Type B pancreatic cell (in vitro differentiated cells): ENCODE measurements at regions not wholly inside any gene's neighbourhood (a gene's known extent, or its start where the extent isn't known, plus 50 kb on each side); places are given as distances from the start of the nearest gene placed in this dataset.
"Not testable (repeated sequence)": the region's sequence is repeated elsewhere in the genome, so short reads cannot be mapped to it uniquely, and the experiment has no call there.

Experiments
- DNase-seq: peaks from one replicate; pipeline ENCODE4 v3.0.0; 2021; ENCODE audit warnings: mixed read lengths; ENCODE audit not compliant: unreplicated experiment; ENCODE audit errors: extremely low spot score
- H3K27ac Mint-ChIP-seq: 2 replicates; pipeline ENCODE4 v1.8.0; 2021; ENCODE audit warnings: mild to moderate bottlenecking, mixed read lengths
- H3K27me3 Mint-ChIP-seq: 2 replicates; pipeline ENCODE4 v1.8.0; 2021; ENCODE audit warnings: mixed read lengths
- H3K36me3 Mint-ChIP-seq: 2 replicates; pipeline ENCODE4 v1.8.0; 2021; ENCODE audit warnings: mixed read lengths
- H3K4me1 Mint-ChIP-seq: one replicate; pipeline ENCODE4 v1.8.0; 2021; ENCODE audit warnings: mixed read lengths; ENCODE audit not compliant: unreplicated experiment
- H3K4me3 Mint-ChIP-seq: 2 replicates; pipeline ENCODE4 v1.8.0; 2021; ENCODE audit warnings: mild to moderate bottlenecking, mixed read lengths
- H3K9me3 Mint-ChIP-seq: 2 replicates; pipeline ENCODE4 v1.8.0; 2021; ENCODE audit warnings: mixed read lengths
- CTCF ChIP-seq: fragments of 200-600 bp; sonication (generic); conservative IDR thresholded peaks from 2 replicates; pipeline ENCODE4 v1.5.0; 2021; ENCODE audit warnings: antibody characterized with exemption, mild to moderate bottlenecking

GRCh38 chr2:123652320-123652719, 372.8 kb upstream of the CNTNAP5 start:
- Mint-ChIP-seq H3K27me3 (no peaks in the 10 kb centered on the region), H3K4me1 (no peaks in the 10 kb centered on the region), H3K27ac (no peak overlapping the region), H3K36me3 (no peaks in the 10 kb centered on the region), H3K4me3 (no peak overlapping the region), H3K9me3 (no peaks in the 10 kb centered on the region)
- DNase-seq, result no peak
- no peak for TF ChIP-seq CTCF

GRCh38 chr2:123656590-123656989, 368.5 kb upstream of the CNTNAP5 start:
- H3K4me3 Mint-ChIP-seq, result no peak overlapping the region
- no peak for DNase-seq
- H3K27ac Mint-ChIP-seq, result no peak overlapping the region
- TF ChIP-seq CTCF, result no peak
- peaks cover 17% of the 10 kb centered on the region for H3K9me3 Mint-ChIP-seq
- H3K36me3 Mint-ChIP-seq, result no peaks in the 10 kb centered on the region
- no peaks in the 10 kb centered on the region for H3K27me3 Mint-ChIP-seq
- no peaks in the 10 kb centered on the region for H3K4me1 Mint-ChIP-seq

GRCh38 chr2:123659120-123659519, 366.0 kb upstream of the CNTNAP5 start:
- H3K36me3 Mint-ChIP-seq, result no peaks in the 10 kb centered on the region
- H3K27ac Mint-ChIP-seq, result no peak overlapping the region
- no peak overlapping the region for H3K4me3 Mint-ChIP-seq
- TF ChIP-seq CTCF, result no peak
- no peaks in the 10 kb centered on the region for H3K27me3 Mint-ChIP-seq
- H3K4me1 Mint-ChIP-seq, result no peaks in the 10 kb centered on the region
- no peak for DNase-seq
- H3K9me3 Mint-ChIP-seq, result peaks cover 17% of the 10 kb centered on the region

GRCh38 chr2:123670286-123670685, 354.8 kb upstream of the CNTNAP5 start:
- H3K27me3 Mint-ChIP-seq, result no peaks in the 10 kb centered on the region
- H3K9me3 Mint-ChIP-seq, result no peaks in the 10 kb centered on the region
- TF ChIP-seq CTCF, result no peak
- no peak overlapping the region for H3K27ac Mint-ChIP-seq
- no peak overlapping the region for H3K4me3 Mint-ChIP-seq
- DNase-seq, result no peak
- H3K4me1 Mint-ChIP-seq, result no peaks in the 10 kb centered on the region
- no peaks in the 10 kb centered on the region for H3K36me3 Mint-ChIP-seq

- not testable (repeated sequence) for H3K4me3 Mint-ChIP-seq, H3K27me3 Mint-ChIP-seq, H3K36me3 Mint-ChIP-seq, H3K27ac Mint-ChIP-seq, DNase-seq, H3K4me1 Mint-ChIP-seq
- peaks cover 11% of the 10 kb centered on the region for H3K9me3 Mint-ChIP-seq
Observed at GRCh38 chr2:123683797-123684196, 341.3 kb upstream of the CNTNAP5 start.

GRCh38 chr2:123687064-123687463, 338.0 kb upstream of the CNTNAP5 start:
- DNase-seq, result no peak
- Mint-ChIP-seq H3K27me3 (peaks cover 3% of the 10 kb centered on the region), H3K36me3 (peaks cover 3% of the 10 kb centered on the region), H3K4me3 (no peak overlapping the region), H3K9me3 (peaks cover 22% of the 10 kb centered on the region), H3K27ac (no peak overlapping the region), H3K4me1 (peaks cover 5% of the 10 kb centered on the region)
- TF ChIP-seq CTCF, result no peak
